ENCODE measurements at regions not wholly inside any gene's neighbourhood (a gene's known extent, or its start where the extent isn't known, plus 50 kb on each side); places are given as distances from the start of the nearest gene placed in this dataset.

DNA sequence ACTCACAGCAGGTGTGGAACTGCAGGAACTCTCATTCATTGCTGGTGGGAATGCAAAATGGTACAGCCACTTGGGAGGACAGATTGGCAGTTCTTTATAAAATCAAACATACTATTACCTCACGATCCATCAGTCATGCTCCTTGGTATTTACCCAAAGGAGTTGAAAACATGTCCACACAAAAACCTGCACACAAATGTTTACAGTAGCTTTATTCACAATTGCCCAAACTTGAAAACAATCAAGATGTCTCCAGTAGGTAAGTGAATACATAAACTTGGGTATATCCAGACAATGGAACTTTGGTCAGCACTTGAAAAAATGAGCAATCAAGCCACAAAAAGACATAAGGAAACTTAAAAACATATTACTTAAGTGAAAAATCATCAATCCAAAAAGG, 215.5 kb downstream of the IRX1 start:
- no peak overlapping the region for H3K27ac Mint-ChIP-seq
- H3K9me3 Mint-ChIP-seq, result peaks cover 3% of the 10 kb centered on the region
- H3K36me3 Mint-ChIP-seq (ENCODE audit: low read depth), result no peaks in the 10 kb centered on the region
- H3K4me3 Mint-ChIP-seq, result no peak overlapping the region
- H3K27me3 Mint-ChIP-seq, result no peaks in the 10 kb centered on the region
- H3K4me1 Mint-ChIP-seq, result no peaks in the 10 kb centered on the region
- DNase-seq, result no peak
- intact Hi-C loops (cut with micrococcal nuclease), result no loop called here

DNA sequence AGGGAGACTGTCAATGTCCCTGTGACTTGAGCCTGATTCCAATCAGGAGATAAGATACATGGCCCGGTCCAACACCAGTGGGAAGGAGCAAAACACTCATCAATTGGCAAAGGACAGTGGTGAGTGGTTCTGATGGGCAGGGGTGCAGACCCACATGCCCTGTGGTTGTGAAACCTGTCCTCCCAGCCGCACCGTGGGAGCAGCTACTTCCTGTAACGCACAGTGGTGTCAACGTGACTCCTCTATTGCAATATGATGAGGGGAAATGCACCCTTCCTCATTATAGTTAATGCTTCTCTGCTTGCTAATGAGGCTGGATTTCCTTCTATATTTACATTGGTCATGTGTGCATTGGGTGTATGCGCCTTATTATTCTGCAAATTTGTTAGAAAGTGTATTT, 223.0 kb downstream of the IRX1 start:
- Mint-ChIP-seq H3K4me1 (no peaks in the 10 kb centered on the region), H3K36me3 (ENCODE audit: low read depth) (no peaks in the 10 kb centered on the region), H3K4me3 (no peak overlapping the region)

DNA sequence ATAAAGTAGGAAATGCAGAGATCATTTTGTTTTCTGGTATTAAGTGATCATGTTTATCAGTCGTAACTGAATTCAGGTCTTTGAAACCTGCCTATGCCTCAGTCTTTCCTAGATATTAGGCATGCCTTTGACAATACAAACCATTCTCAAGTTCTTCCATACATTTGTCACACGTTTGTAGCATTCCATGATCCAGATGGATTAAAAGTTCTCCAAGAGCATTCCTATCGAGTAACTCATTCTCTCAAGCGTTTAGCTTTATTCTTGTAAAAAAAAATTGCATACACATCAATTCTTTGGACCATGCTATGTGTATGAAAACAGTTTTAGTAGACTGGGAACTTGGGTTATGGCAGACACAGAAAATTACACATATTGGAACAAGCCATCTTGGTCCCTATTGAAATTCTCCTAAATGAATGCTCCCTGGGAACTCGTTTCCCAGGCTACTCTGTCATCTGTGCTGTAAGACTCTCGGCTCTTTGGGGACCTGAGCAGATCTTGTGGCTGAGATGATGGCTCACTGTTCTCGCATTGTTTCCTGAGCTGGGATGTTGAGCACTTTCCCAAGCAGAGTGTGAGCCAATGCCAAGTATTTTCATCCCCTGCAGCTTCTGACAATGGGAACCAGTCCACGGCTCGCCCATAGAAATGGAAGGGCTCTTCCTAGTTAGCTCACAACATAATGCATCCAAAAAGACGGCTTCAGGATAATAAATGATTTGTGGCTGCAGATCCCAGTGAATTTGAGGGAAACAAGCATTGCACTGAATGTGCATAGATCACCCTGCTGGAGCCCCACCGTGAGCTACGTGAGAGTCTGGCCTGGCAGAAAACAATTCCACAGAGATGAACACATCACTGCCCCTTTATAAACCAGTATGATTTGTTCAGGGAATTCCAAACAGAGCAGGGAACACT, 230.2 kb downstream of the IRX1 start:
- no peaks in the 10 kb centered on the region for H3K27me3 Mint-ChIP-seq
- H3K27ac Mint-ChIP-seq, result no peak overlapping the region
- intact Hi-C loops (cut with micrococcal nuclease), result no loop called here
- DNase-seq, result no peak
- no peaks in the 10 kb centered on the region for H3K4me1 Mint-ChIP-seq
- no peaks in the 10 kb centered on the region for H3K9me3 Mint-ChIP-seq
- H3K36me3 Mint-ChIP-seq (ENCODE audit: low read depth), result no peaks in the 10 kb centered on the region
- no peak overlapping the region for H3K4me3 Mint-ChIP-seq

More for the DNA sequence above, 223.0 kb downstream of the IRX1 start:
- no peaks in the 10 kb centered on the region for H3K9me3 Mint-ChIP-seq
- intact Hi-C loops (cut with micrococcal nuclease), result no loop called here
- no peaks in the 10 kb centered on the region for H3K27me3 Mint-ChIP-seq
- H3K27ac Mint-ChIP-seq, result no peak overlapping the region
- no peak for DNase-seq

DNA sequence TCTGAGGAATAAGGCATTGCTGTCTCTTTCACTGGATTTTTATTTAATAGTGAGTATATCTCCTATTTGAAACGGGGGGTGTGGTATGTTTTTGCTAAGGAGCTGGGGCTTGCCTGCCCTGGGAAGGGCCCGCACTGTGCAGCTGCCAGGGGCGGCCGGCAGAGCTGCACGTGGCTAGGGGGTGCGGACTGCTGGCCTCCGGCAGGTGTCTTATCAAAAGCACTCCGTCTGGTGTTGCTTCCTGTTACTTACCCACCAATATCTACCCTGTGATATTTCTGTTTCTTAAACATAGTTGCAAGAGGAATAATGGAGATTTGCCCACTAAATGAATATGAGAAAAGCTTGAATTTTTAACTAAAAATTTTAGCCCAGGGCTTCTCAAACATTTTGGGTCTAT, 232.0 kb downstream of the IRX1 start:
- no peaks in the 10 kb centered on the region for H3K9me3 Mint-ChIP-seq
- DNase-seq, result no peak
- no peaks in the 10 kb centered on the region for H3K27me3 Mint-ChIP-seq
- H3K36me3 Mint-ChIP-seq (ENCODE audit: low read depth), result no peaks in the 10 kb centered on the region
- H3K27ac Mint-ChIP-seq, result no peak overlapping the region
- H3K4me3 Mint-ChIP-seq, result no peak overlapping the region
- no peaks in the 10 kb centered on the region for H3K4me1 Mint-ChIP-seq
- intact Hi-C loops (cut with micrococcal nuclease), result no loop called here

DNA sequence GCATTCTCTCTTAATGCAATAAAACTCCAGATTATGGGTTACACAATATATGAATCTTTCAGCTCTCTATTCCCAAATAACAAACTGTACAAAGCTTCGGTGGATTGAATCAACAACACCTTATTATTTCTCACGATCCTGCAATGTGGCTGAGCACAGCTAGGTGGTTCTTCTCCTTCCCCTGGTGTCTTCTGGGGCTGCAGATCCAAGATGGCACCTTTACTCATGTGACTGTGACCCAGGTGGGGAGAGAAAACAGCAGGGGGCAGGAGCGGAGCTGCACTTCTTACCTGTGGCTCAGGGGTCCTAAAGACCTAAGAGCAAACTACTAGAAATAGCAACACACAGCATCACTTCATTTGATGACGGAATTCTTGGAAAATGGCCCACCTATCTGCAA, 233.1 kb downstream of the IRX1 start:
- Mint-ChIP-seq H3K27ac (no peak overlapping the region), H3K9me3 (no peaks in the 10 kb centered on the region), H3K27me3 (no peaks in the 10 kb centered on the region), H3K4me1 (no peaks in the 10 kb centered on the region), H3K36me3 (ENCODE audit: low read depth) (no peaks in the 10 kb centered on the region), H3K4me3 (no peak overlapping the region)
- DNase-seq, result no peak
- intact Hi-C loops (cut with micrococcal nuclease), result no loop called here

DNA sequence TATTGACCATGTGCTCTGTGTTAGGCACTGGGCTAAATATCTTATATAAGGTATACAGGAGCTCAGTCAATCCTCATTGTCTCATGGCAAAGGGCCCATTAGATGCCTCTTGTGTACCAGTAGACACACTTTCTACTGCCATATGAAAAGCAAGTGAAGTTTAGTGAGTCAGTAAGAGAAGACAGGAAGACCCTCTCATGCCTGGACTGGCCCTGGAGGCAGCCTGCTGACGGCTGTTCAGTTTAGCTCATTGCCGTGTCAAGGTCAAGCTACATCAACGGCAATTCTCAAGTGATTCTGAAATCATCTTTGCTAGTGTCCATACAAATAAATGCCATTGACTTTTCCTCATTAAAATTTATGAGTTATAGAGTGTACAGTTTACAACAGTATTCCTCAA, 237.9 kb downstream of the IRX1 start:
- Mint-ChIP-seq H3K27ac (no peak overlapping the region), H3K4me3 (no peak overlapping the region), H3K36me3 (ENCODE audit: low read depth) (no peaks in the 10 kb centered on the region), H3K4me1 (no peaks in the 10 kb centered on the region), H3K9me3 (no peaks in the 10 kb centered on the region), H3K27me3 (no peaks in the 10 kb centered on the region)
- DNase-seq, result no peak
- intact Hi-C loops (cut with micrococcal nuclease), result no loop called here

DNA sequence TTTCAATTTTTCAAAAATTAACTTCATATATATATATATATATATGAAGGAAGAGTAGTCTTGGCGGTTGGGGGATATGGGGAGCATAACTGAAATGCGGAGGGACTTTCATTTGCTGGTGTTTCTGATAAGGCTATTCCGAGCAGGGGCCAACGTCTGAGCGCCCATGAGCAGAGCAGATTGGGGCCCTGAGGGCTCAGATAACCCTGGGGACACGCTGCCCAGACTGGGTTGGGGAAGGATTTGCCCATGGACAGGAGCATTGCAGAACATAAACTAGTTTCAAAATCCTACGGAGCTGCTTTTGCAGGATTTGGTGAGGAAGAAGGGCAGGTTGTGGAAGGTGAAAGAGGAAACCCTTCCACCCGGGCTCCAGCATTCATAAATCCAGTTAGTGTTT, 240.2 kb downstream of the IRX1 start:
- intact Hi-C loops (cut with micrococcal nuclease), result no loop called here
- H3K27ac Mint-ChIP-seq, result no peak overlapping the region
- H3K4me3 Mint-ChIP-seq, result no peak overlapping the region
- no peaks in the 10 kb centered on the region for H3K36me3 Mint-ChIP-seq (ENCODE audit: low read depth)
- DNase-seq, result no peak
- no peaks in the 10 kb centered on the region for H3K9me3 Mint-ChIP-seq
- H3K27me3 Mint-ChIP-seq, result no peaks in the 10 kb centered on the region
- no peaks in the 10 kb centered on the region for H3K4me1 Mint-ChIP-seq

DNA sequence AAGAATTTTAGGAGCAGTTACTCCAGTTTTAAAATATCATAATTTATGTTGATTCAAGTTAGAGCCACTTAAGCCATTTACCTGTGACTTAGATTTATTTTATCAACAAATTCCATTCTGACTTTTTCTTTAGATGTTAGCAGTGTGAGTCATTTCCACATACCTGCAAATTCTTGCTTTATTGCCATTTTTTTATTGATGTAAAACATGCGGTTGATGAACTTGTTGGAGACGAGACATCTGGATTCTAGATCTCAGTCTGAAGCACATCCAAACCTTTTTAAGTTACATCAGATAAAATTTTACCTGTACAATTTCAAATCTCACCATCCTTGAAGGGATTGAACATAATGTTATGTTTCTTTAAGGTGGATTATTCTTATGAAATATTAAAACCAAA, 240.9 kb downstream of the IRX1 start:
- no peak overlapping the region for H3K4me3 Mint-ChIP-seq
- H3K4me1 Mint-ChIP-seq, result no peaks in the 10 kb centered on the region
- H3K36me3 Mint-ChIP-seq (ENCODE audit: low read depth), result no peaks in the 10 kb centered on the region

DNA sequence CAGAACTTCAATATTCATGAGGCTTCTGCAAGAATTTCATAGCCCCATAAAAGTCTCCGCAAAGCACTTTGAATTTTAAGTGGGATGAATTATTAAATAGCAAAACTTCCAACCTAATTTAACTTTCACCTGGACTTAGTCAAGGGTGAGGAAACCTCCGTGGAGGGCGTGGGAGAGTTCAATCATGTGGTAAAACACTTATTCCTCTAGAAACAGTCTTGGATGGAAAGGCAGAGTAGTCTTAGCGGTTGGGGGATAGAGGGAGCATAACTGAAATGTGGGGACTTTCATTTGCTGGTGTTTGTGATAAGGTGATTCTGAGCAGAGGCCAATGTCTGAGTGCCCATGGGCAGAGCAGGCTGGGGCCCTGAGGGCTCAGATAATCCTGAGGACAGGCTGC, 241.9 kb downstream of the IRX1 start:
- H3K9me3 Mint-ChIP-seq, result no peaks in the 10 kb centered on the region
- no peaks in the 10 kb centered on the region for H3K36me3 Mint-ChIP-seq (ENCODE audit: low read depth)
- intact Hi-C loops (cut with micrococcal nuclease), result no loop called here
- DNase-seq, result no peak
- no peaks in the 10 kb centered on the region for H3K4me1 Mint-ChIP-seq
- no peak overlapping the region for H3K4me3 Mint-ChIP-seq
- H3K27me3 Mint-ChIP-seq, result no peaks in the 10 kb centered on the region
- no peak overlapping the region for H3K27ac Mint-ChIP-seq

More for the DNA sequence above, 240.9 kb downstream of the IRX1 start:
- no peak for DNase-seq
- intact Hi-C loops (cut with micrococcal nuclease), result no loop called here
- Mint-ChIP-seq H3K9me3 (no peaks in the 10 kb centered on the region), H3K27ac (no peak overlapping the region), H3K27me3 (no peaks in the 10 kb centered on the region)

DNA sequence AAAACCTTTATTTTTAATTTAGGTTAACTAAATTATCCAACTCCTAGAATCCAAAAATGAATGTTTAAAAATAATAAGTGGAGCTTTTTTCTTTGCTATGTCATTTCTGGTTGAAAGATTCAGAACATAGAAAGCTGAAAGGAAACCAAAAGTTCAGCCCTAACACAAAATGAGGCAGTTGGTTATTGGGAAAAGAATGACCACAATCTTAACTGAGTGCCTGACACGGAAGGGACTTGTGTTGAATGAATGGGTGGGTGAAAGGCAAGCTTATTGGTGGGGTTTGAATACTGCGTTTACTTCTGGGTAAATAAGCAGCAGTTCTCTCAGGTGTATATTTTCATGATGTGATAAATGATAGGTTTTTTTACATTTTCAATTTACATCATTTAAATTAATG, 243.5 kb downstream of the IRX1 start:
- H3K27ac Mint-ChIP-seq, result no peak overlapping the region
- no peaks in the 10 kb centered on the region for H3K27me3 Mint-ChIP-seq
- H3K9me3 Mint-ChIP-seq, result no peaks in the 10 kb centered on the region
- DNase-seq, result no peak
- H3K36me3 Mint-ChIP-seq (ENCODE audit: low read depth), result no peaks in the 10 kb centered on the region
- H3K4me1 Mint-ChIP-seq, result no peaks in the 10 kb centered on the region
- H3K4me3 Mint-ChIP-seq, result no peak overlapping the region
- intact Hi-C loops (cut with micrococcal nuclease), result no loop called here

DNA sequence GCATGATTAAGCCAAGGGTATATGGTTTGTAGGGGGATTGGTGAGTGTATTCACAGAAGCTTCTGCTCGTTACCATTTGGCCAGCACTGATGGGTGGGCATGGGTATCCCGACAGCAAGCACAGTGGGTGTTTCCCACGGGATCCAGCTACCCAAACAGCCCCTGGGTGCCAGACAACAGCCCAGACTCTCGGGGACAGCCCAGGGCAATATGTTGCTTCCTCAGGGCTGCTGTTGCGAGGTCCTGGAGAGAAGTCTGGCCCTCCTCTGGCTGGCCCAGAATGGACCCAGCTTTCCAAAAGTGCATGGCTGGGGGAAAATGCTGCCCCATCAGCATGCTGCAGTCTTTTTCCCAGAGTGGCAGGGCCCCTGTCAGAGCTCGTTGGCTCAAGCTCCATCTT, 247.0 kb downstream of the IRX1 start:
- no peak overlapping the region for H3K4me3 Mint-ChIP-seq
- intact Hi-C loops (cut with micrococcal nuclease), result no loop called here
- H3K27me3 Mint-ChIP-seq, result no peaks in the 10 kb centered on the region
- no peak overlapping the region for H3K27ac Mint-ChIP-seq
- no peak for DNase-seq
- no peaks in the 10 kb centered on the region for H3K36me3 Mint-ChIP-seq (ENCODE audit: low read depth)
- H3K4me1 Mint-ChIP-seq, result no peaks in the 10 kb centered on the region
- no peaks in the 10 kb centered on the region for H3K9me3 Mint-ChIP-seq

DNA sequence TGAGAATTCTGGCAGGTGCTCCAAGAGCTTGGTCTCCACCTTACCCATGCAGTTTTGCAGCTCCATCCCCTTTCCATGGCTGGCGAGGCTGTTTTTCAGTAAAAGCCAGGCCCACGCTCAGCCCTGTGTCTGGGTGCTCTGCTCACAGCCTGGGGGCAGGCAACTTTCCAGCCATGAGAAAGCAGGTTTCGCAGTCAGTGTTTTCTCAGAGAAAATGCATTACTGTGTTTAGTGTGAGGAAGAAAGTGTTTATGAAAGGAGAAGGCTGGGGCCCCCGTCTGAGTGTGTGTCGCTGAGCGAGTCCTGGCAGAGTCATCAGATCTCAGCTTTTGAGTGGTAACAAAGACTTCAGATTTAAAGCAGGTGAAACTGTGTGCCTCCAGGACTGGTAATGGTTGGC, 248.1 kb downstream of the IRX1 start:
- Mint-ChIP-seq H3K9me3 (no peaks in the 10 kb centered on the region), H3K27ac (no peak overlapping the region), H3K36me3 (ENCODE audit: low read depth) (no peaks in the 10 kb centered on the region), H3K4me3 (no peak overlapping the region), H3K27me3 (no peaks in the 10 kb centered on the region), H3K4me1 (no peaks in the 10 kb centered on the region)
- no peak for DNase-seq
- intact Hi-C loops (cut with micrococcal nuclease), result no loop called here

DNA sequence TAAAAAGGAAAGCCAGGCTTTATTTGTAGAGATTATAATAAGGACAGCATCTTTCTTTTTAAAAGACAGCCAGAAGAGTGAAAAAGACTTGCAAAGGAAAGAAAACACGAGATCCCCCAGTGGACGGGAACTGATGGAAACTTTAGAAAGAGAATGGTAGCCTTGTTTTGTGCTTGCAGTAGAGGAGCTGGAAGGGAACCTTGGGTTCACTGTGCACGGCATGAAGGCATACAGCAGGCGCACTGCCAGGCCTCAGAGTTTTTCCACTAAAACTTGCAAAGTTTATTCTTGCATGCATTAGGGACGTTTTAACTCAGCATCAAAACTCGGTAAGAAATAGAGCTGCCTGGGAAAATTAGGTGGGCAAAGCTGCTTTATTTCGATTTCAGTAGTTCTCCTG, 248.6 kb downstream of the IRX1 start:
- DNase-seq, result no peak
- Mint-ChIP-seq H3K27me3 (no peaks in the 10 kb centered on the region), H3K4me3 (no peak overlapping the region), H3K27ac (no peak overlapping the region), H3K9me3 (no peaks in the 10 kb centered on the region), H3K36me3 (ENCODE audit: low read depth) (no peaks in the 10 kb centered on the region), H3K4me1 (no peaks in the 10 kb centered on the region)
- intact Hi-C loops (cut with micrococcal nuclease), result no loop called here

DNA sequence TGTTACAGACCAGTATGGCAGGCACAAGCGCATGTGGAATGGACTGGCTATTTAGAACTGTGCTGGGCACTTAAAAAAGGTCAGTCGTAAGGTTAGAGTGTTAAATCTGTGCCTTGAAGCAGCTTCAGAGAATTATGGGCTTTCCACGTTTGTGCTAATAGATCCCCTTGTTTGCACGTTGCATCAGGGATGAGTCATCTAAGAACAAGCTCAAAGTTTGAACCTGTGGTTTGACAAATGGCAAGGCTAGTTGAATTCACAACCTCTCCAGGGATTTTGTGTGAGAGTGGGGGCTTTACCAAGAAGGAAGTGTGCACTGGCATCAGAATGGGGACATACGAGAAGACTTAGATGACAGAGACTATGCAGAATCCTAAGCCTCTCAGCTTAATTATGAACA, 249.6 kb downstream of the IRX1 start:
- no peak overlapping the region for H3K4me3 Mint-ChIP-seq
- DNase-seq, result no peak
- no peaks in the 10 kb centered on the region for H3K27me3 Mint-ChIP-seq
- H3K36me3 Mint-ChIP-seq (ENCODE audit: low read depth), result no peaks in the 10 kb centered on the region
- intact Hi-C loops (cut with micrococcal nuclease), result no loop called here
- no peaks in the 10 kb centered on the region for H3K9me3 Mint-ChIP-seq
- H3K4me1 Mint-ChIP-seq, result no peaks in the 10 kb centered on the region
- H3K27ac Mint-ChIP-seq, result no peak overlapping the region
